Activated CD4-positive, alpha-beta T cell treated with anti-CD3 and anti-CD28 coated beads, Interleukin-2, amount 10 ng/mL, durations not matched to agents 24 days and 14 days (primary cell): ENCODE measurements at regions not wholly inside any gene's neighbourhood (a gene's known extent, or its start where the extent isn't known, plus 50 kb on each side); places are given as distances from the start of the nearest gene placed in this dataset.
"Not testable (repeated sequence)": the region's sequence is repeated elsewhere in the genome, so short reads cannot be mapped to it uniquely, and the experiment has no call there.

Experiments used
- DNase-seq: peaks from one replicate; pipeline ENCODE4 v3.0.0; 2022
- H3K27ac Mint-ChIP-seq: one replicate; pipeline ENCODE4 v1.8.0; 2022; ENCODE audit warnings: mild to moderate bottlenecking, mixed read lengths
- H3K27me3 Mint-ChIP-seq: one replicate; pipeline ENCODE4 v1.8.0; 2022; ENCODE audit warnings: mixed read lengths
- H3K36me3 Mint-ChIP-seq: one replicate; pipeline ENCODE4 v1.8.0; 2022; ENCODE audit warnings: low read depth, mild to moderate bottlenecking, mixed read lengths
- H3K4me1 Mint-ChIP-seq: one replicate; pipeline ENCODE4 v1.8.0; 2021; ENCODE audit warnings: mixed read lengths
- H3K4me3 Mint-ChIP-seq: one replicate; pipeline ENCODE4 v1.8.0; 2022; ENCODE audit warnings: mild to moderate bottlenecking, moderate library complexity, mixed read lengths
- H3K9me3 Mint-ChIP-seq: one replicate; pipeline ENCODE4 v1.8.0; 2021; ENCODE audit warnings: mixed read lengths
- intact Hi-C: fragments of 100-400 bp; cut with micrococcal nuclease; formaldehyde crosslinking; loops from one replicate; pipeline ENCODE4 v1.15.1; 2023

DNA sequence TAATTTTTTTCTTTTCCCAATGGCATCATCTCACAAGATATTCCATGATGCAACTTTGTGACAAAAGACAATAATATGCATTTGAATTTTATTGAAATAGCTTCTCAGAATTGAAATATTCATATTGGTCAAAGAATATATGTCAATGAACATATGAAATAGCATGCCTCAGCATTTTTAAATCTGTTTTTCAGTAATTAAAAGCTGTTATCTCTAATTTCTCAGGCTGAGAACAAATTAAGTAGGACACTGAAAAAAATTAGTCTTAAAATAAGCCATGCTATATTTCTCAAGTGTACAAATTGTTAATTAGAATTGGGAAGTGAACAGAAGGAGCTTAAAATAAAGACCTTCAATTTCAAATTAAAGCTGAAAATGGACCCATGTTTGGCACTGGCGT lies 570.1 kb downstream of the MFSD1 start:
- Mint-ChIP-seq H3K27ac (no peak overlapping the region), H3K36me3 (no peaks in the 10 kb centered on the region), H3K27me3 (no peaks in the 10 kb centered on the region), H3K4me1 (no peaks in the 10 kb centered on the region), H3K9me3 (no peaks in the 10 kb centered on the region), H3K4me3 (no peak overlapping the region)
- intact Hi-C loops = no loop called here
- no peak for DNase-seq

DNA sequence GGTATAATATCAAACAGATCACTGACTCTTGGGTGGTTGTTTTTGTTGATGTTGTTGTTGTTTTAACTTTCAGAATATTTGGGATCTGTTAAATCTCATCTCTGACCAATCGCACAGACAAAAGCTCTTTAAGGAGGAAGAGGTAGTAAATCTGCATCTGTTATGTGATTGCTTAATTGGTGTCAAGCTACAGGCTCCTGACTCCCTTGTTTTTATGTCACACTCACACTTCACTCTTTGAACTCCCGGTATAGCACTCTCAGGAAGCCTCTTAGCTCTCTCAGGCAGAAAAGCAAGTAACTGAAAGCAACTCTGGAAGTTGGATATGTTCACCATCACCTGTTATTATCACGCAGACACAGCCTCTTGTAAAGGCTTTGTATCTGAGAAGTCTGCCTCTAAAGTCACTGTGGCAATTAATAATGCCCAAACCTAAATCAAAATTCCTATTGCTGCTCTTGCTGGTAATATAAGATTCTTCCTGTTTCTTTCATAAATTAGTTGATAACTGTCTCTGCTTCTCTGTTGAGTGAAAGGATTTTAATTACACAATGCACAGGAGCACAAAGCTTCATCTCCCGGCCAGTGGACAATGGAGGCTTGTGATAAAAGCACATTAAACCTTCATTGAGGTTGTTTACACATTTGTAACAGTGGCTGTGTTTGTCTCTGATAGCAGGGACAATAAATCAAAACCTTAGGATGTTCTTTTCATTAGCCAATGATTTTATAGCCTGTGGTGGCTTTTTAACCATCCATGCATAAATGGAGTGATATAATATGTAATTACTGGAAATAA lies 576.7 kb downstream of the MFSD1 start:
- intact Hi-C loops = no loop called here
- Mint-ChIP-seq H3K9me3 (no peaks in the 10 kb centered on the region), H3K4me3 (no peak overlapping the region), H3K4me1 (no peaks in the 10 kb centered on the region), H3K27ac (no peak overlapping the region), H3K27me3 (no peaks in the 10 kb centered on the region), H3K36me3 (no peaks in the 10 kb centered on the region)
- DNase-seq = no peak

DNA sequence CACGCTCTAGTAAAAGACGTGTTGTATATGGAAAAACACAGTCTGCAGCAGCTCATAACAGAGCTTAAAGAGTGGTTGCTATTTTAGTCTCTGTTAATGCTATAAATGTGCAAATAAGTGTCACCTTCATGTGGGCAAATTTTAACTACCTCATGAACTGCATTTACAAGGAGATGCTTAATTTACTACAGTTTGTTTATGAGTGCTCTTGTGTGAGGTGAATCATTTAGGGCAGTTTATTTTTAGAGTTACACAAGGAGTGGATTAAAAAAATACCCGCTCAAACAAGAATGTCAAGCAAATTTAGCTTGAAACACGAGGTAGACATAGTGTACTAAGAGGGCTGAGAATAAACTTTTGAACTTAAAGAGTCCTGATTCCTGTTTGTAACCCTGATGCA lies 579.0 kb downstream of the MFSD1 start:
- Mint-ChIP-seq H3K36me3 (no peaks in the 10 kb centered on the region), H3K27me3 (no peaks in the 10 kb centered on the region), H3K4me1 (no peaks in the 10 kb centered on the region), H3K27ac (no peak overlapping the region), H3K4me3 (no peak overlapping the region), H3K9me3 (peaks cover 2% of the 10 kb centered on the region)
- intact Hi-C loops = no loop called here
- no peak for DNase-seq

DNA sequence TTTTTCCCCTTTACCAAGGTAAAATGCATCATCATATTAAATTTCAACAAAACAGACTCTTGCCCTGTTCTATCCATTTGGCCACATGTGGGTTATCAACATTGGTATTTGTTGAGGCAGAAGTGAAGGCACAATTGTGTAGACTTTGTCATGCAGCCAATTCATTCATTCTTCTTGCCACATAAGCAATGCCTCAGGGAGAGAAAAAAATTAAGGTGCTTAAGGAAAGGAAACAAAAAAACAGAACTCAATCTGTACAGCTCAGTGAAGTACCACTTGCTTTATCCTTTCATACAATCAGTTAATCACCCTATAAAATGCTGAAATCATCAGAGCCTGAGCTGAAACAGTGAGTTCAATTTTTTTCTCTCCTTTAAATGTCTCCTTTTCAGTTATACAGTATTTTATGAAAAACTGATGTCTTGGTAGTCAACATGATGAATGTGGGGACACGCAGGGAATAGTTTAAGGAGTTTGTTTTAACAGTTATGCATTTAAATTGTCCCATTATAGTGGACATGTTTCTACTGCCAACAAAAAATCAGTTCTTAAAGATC lies 588.9 kb downstream of the MFSD1 start:
- intact Hi-C loops = no loop called here
- Mint-ChIP-seq H3K36me3 (no peaks in the 10 kb centered on the region), H3K9me3 (peaks cover 6% of the 10 kb centered on the region), H3K27me3 (no peaks in the 10 kb centered on the region), H3K4me1 (no peaks in the 10 kb centered on the region), H3K27ac (no peak overlapping the region), H3K4me3 (no peak overlapping the region)
- DNase-seq = no peak

DNA sequence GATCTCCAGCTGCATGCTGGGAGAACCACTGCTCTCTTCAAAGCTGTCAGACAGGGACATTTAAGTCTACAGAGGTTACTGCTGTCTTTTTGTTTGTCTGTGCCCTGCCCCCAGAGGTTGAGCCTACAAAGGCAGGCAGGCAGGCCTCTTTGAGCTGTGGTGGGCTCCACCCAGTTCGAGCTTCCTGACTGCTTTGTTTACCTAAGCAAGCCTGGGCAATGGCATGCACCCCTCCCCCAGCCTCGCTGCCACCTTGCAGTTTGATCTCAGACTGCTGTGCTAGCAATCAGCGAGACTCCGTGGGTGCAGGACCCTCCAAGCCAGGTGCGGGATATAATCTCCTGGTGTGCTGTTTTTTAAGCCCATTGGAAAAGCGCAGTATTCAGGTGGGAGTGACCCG lies 591.0 kb upstream of the IL12A start:
- H3K27ac Mint-ChIP-seq, H3K4me1 Mint-ChIP-seq, H3K36me3 Mint-ChIP-seq, H3K27me3 Mint-ChIP-seq, H3K4me3 Mint-ChIP-seq, H3K9me3 Mint-ChIP-seq, DNase-seq, intact Hi-C loops: not testable (repeated sequence)

DNA sequence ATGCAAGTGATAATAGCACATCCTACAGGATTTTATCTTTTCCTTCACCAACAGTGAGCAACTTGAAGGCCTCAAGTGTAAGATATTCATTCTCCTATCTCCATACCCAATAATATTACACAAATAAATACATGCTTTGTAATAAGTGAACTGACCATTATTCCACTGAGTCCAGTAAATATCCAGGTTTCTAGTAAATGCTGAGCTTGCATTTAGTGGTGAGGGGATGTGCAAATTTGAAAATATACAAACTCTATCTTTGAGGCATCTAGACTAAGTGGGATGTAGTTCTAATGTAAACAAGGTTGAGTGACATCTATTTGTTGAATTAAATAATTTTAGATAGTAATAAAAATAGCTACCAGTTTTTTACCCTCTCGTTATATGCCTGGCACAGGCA lies 587.6 kb upstream of the IL12A start:
- DNase-seq = no peak
- Mint-ChIP-seq H3K27me3 (no peaks in the 10 kb centered on the region), H3K4me1 (no peaks in the 10 kb centered on the region), H3K27ac (no peak overlapping the region), H3K9me3 (peaks cover 7% of the 10 kb centered on the region), H3K36me3 (no peaks in the 10 kb centered on the region), H3K4me3 (no peak overlapping the region)
- intact Hi-C loops = no loop called here

DNA sequence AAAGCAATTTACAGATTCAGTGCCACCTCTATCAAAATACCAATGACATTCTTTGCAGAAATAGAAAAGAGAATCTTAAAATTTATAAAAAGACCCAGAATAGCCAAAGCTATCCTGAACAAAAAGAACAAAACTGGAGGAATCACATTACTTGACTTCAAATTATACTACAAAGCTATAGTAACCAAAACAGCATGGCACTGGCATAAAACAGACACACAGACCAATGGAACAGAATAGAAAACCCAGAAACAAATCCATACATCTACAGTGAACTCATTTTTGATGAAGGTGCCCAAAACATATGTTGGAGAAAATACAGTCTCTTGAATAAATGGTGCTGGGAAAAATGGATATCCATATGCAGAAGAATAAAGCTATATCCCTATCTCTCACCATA lies 578.9 kb upstream of the IL12A start:
- H3K4me3 Mint-ChIP-seq, H3K36me3 Mint-ChIP-seq, DNase-seq, intact Hi-C loops, H3K27ac Mint-ChIP-seq, H3K27me3 Mint-ChIP-seq, H3K4me1 Mint-ChIP-seq, H3K9me3 Mint-ChIP-seq: not testable (repeated sequence)

DNA sequence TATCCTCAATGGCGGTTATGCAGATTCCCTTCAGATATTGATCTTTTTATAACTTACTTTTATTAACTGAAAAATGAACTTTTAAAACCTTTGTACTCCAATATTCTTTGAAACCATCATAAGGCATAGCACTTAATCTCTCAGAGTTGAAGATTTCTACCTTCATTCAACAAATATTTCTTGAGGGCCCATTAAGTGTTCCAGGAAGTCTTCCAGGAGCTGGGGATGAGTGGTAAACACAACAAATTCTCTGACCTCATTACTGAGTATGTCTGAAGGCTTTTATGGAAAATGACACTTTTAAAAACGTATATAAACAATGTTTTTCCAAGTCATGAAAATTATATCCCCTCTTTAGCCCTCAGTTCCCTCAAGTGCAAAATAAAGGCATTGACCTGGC lies 575.3 kb upstream of the IL12A start:
- Mint-ChIP-seq H3K9me3 (peaks cover 5% of the 10 kb centered on the region), H3K4me3 (no peak overlapping the region), H3K27ac (no peak overlapping the region), H3K4me1 (no peaks in the 10 kb centered on the region), H3K27me3 (no peaks in the 10 kb centered on the region), H3K36me3 (no peaks in the 10 kb centered on the region)
- intact Hi-C loops = no loop called here
- no peak for DNase-seq

DNA sequence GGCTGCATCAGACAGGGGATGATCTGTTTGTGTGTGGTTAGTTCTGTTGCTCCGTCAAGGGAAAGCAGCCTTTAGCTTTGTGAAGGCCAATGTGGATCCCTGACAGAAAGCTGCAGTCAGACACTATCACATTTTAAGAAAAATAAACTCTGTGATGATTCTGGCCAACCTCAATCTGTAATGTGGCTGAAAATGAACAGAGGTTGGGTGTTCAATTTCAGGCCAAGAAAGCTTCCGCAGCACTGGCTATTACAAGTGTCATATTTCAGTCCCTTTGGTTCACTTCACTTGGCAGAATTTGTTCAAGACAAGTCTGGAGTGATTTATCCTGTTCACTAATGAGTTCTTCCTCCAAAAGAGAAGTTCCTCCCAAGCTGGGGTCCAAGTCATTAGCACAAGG lies 571.8 kb upstream of the IL12A start:
- Mint-ChIP-seq H3K27ac (no peak overlapping the region), H3K27me3 (no peaks in the 10 kb centered on the region), H3K4me3 (no peak overlapping the region), H3K4me1 (no peaks in the 10 kb centered on the region), H3K9me3 (no peaks in the 10 kb centered on the region), H3K36me3 (no peaks in the 10 kb centered on the region)
- DNase-seq = no peak
- intact Hi-C loops = no loop called here

DNA sequence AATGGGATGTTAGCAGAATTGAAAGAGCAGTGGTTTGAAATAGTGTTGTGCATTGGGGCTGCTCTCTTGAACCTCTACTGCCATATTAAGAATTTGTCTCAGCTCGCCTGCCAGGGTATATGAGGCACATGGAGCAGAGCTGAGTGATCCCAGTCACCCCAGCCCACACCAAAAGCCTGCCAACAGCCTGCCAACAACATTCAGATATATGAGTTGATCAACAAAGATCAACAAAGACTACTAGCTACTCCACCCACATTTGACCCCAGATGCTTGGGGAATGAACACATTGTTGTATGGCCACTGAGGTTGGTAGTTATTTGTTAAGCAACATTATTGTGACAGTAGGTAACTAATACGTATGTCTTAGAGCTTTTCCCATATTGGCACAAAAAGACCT lies 570.9 kb upstream of the IL12A start:
- intact Hi-C loops = no loop called here
- Mint-ChIP-seq H3K4me3 (no peak overlapping the region), H3K36me3 (no peaks in the 10 kb centered on the region), H3K27ac (no peak overlapping the region), H3K9me3 (peaks cover 2% of the 10 kb centered on the region), H3K27me3 (no peaks in the 10 kb centered on the region), H3K4me1 (no peaks in the 10 kb centered on the region)
- DNase-seq = no peak

DNA sequence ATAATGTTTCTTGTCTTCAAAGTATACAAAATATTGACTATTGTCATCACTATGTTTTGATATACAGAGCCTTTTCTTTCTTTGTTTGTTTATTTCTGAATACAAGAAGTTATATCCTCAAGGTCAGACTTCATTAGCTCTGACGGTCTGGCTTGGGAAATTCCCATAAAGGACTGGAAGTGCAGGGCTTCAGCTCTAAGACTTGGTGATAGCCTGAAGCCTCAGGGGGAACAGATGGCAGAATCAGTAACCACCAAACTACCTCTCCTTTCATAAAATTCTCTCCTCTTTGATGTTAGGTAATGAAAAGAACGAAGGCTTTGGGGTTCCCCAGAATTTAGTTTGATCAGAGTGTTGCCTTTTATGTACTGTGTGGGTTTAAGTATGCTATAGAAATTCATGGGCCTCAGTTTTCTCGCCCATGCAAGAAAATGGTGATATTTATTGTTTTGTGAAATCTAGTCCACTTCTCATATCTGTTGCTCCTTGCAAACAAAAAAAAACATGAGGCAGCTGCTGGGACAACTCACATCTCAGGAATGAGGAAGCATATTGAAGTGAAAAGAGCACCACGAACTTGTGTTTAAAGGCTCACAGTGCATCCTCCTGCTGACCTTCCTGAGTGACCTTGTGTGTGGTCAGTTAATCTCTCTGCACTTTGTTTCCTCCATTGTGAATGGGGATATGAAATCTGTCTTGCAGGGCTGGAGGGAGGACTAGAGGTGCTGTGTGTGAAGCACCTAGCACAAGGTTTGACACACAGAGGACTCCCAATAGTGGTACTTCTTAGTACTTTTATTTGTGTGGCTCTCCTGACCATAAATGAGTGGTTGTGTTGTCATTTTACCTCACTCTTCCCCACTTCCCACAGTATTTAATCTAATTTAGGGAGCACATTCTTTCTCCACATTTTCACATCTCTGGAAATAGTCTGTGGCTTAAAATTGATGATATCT lies 569.8 kb upstream of the IL12A start:
- Mint-ChIP-seq H3K4me3 (no peak overlapping the region), H3K36me3 (no peaks in the 10 kb centered on the region), H3K9me3 (peaks cover 4% of the 10 kb centered on the region), H3K27ac (no peak overlapping the region), H3K27me3 (no peaks in the 10 kb centered on the region), H3K4me1 (no peaks in the 10 kb centered on the region)
- intact Hi-C loops = no loop called here
- no peak for DNase-seq

DNA sequence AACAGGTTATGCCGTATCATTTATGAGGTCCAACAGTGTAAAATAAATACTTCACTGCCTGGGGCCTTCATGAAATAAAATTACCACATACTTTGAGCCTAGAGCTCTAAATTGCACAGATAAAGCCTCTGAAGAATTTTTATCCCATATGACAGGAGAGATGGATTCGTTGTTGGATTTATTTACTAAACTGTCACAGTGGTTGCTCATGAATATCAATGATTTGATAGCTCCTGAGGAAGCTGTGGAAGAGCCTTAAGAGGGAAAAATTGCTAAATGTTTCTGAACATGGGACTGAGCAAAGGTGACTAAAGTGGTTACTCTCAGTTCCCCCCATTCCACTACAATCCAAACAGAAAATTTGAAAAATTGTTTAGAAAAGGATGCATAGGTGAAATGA lies 558.9 kb upstream of the IL12A start:
- H3K9me3 Mint-ChIP-seq = peaks cover 3% of the 10 kb centered on the region

DNA sequence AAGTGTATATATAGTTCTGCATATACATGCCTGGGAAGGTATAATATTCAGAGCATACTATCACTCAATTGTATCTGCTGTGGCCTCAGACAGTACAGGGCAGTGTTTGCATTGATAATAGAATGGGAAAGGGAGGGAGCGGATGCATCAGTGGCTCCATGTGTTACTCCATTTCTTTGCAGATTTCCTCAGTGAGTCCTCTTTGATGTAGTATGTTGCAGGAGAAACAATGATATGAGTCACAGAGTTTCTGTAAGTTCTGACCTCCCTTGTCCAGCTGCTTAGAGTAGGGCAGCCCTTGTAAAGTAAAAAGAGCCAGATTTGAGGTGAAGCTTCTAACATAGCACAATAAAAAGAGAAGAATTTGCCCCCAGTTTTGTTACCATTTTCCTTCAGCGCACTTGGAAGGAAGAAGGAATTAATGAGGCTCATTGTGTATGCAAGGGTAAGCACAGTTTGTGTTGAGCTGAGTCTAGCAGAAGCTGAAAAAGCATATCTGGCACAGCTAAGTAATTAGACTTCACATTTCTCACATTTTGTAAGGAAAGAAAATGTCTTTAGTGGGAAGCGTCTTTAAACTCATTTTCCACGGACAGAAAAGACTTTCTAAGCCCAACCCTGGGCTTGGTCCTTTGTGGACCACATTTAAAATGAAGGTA lies 555.8 kb upstream of the IL12A start:
- Mint-ChIP-seq H3K27ac (no peak overlapping the region), H3K36me3 (no peaks in the 10 kb centered on the region), H3K9me3 (no peaks in the 10 kb centered on the region), H3K4me1 (no peaks in the 10 kb centered on the region), H3K27me3 (no peaks in the 10 kb centered on the region), H3K4me3 (no peak overlapping the region)
- intact Hi-C loops = no loop called here
- no peak for DNase-seq

More for the DNA sequence above, 558.9 kb upstream of the IL12A start:
- DNase-seq = no peak
- Mint-ChIP-seq H3K27ac (no peak overlapping the region), H3K4me1 (no peaks in the 10 kb centered on the region), H3K27me3 (no peaks in the 10 kb centered on the region), H3K4me3 (no peak overlapping the region), H3K36me3 (no peaks in the 10 kb centered on the region)
- intact Hi-C loops = no loop called here

DNA sequence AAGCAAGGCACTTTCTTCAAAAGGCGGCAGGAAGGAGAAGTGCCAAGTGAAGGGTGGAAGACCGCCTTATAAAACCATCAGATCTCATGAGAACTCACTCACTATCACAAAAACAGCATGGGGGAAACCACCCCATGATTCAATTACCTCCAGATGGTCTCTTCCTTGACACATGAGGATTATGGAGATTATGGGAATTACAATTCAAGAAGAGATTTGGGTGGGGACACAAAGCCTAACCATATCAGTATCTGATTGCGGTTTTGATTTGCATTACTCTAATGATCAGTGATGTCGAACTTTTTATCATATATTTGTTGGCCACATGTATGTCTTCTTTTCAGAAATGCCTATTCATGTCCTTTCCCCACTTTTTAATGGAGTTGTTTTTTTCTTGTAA lies 549.3 kb upstream of the IL12A start:
- intact Hi-C loops = no loop called here
- Mint-ChIP-seq H3K27ac (no peak overlapping the region), H3K4me3 (no peak overlapping the region), H3K9me3 (no peaks in the 10 kb centered on the region), H3K27me3 (no peaks in the 10 kb centered on the region), H3K36me3 (no peaks in the 10 kb centered on the region), H3K4me1 (no peaks in the 10 kb centered on the region)
- no peak for DNase-seq
